Breast epithelium (tissue), 4 donors: ENCODE measurements at regions not wholly inside any gene's neighbourhood (a gene's known extent, or its start where the extent isn't known, plus 50 kb on each side); places are given as distances from the start of the nearest gene placed in this dataset.

ENCODE experiments used
- DNase-seq, 2 donors: peaks; one replicate each; pipeline ENCODE4 v3.0.0-alpha.2; 2019; ENCODE audit warnings: low spot score in 2 of 2
- H3K27ac ChIP-seq, 2 donors: fragments of 200-600 bp; sonication (generic) in 1 of 2; one replicate each; pipeline ENCODE4 v1.5.1; 2016 to 2019; ENCODE audit warnings: mild to moderate bottlenecking in 1 of 2
- H3K27me3 ChIP-seq, 2 donors: fragments of 200-600 bp; sonication (generic) in 1 of 2; one replicate each; pipeline versions ENCODE4 v1.5.1 to v1.6.0; 2017 to 2019; ENCODE audit warnings: control low read depth in 1 of 2, mild to moderate bottlenecking in 1 of 2
- H3K36me3 ChIP-seq: fragments of 200-600 bp; one replicate; pipeline ENCODE4 v1.5.1; 2019
- H3K4me1 ChIP-seq, 2 donors: fragments of 200-600 bp; sonication (generic); one replicate each; pipeline ENCODE4 v1.5.1; 2016 to 2019; ENCODE audit warnings: control low read depth in 1 of 2
- H3K4me3 ChIP-seq, 3 donors: fragments of 200-600 bp; sonication (generic); 1 replicate in 2 of 3; 2 replicates in 1 of 3; pipeline ENCODE4 v1.5.1; 2016 to 2019; ENCODE audit warnings: mild to moderate bottlenecking in 3 of 3, moderate library complexity in 2 of 3
- H3K9me3 ChIP-seq, 2 donors: fragments of 200-600 bp; sonication (generic) in 1 of 2; one replicate each; pipeline ENCODE4 v1.5.1; 2016 to 2019; ENCODE audit warnings: control low read depth in 1 of 2
- CTCF ChIP-seq, 3 donors: fragments of 450-650 bp; IDR thresholded peaks; one replicate each; pipeline ENCODE4 v1.5.1; 2016 to 2017; ENCODE audit warnings: antibody characterized with exemption in 3 of 3, mild to moderate bottlenecking in 3 of 3, moderate library complexity in 3 of 3
- POLR2A ChIP-seq: fragments of 450-650 bp; IDR thresholded peaks from one replicate; pipeline ENCODE4 v1.6.1; 2016; ENCODE audit warnings: antibody characterized with exemption, mild to moderate bottlenecking, moderate library complexity
- POLR2AphosphoS5 ChIP-seq, 3 donors: sonication (generic); formaldehyde crosslinking; IDR thresholded peaks; one replicate each; pipeline ENCODE4 v1.6.1; 2017; ENCODE audit warnings: antibody characterized with exemption in 3 of 3
- intact Hi-C: fragments of 100-400 bp; cut with DNase I; formaldehyde crosslinking; loops from one replicate; pipeline ENCODE4 v1.15.1; 2023; ENCODE audit warnings: low total_unique reads

DNA sequence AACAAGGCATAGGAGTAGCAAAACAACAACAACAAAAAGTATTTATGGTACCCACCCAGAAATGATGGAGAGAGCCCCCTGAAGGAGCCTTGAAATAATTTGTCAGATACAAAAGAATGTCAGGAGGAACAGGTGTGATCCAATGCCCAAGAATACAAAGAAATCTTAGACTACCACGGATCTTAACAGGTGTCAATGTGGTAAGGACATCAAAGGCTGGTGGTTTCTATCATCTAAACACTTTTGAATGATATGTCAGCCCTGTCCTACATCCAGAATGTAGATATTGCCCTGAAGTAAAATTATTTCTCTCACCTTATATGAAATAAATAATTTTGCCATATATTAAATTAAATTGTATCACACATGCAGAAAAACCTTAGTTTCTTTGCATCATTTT, 386.4 kb upstream of the ANO5 start:
- no peaks in the 10 kb centered on the region for H3K27me3 ChIP-seq
- H3K4me3 ChIP-seq = no peak overlapping the region
- H3K27ac ChIP-seq = no peak overlapping the region
- TF ChIP-seq POLR2AphosphoS5 (IDR thresholded peaks at IDR 0.05) = no peak
- TF ChIP-seq CTCF (IDR thresholded peaks at IDR 0.05) = no peak
- no peak for TF ChIP-seq POLR2A
- H3K4me1 ChIP-seq = no peaks in the 10 kb centered on the region
- H3K36me3 ChIP-seq = no peaks in the 10 kb centered on the region
- intact Hi-C loops = no loop called here
- H3K9me3 ChIP-seq = no peaks in the 10 kb centered on the region
- no peak for DNase-seq

DNA sequence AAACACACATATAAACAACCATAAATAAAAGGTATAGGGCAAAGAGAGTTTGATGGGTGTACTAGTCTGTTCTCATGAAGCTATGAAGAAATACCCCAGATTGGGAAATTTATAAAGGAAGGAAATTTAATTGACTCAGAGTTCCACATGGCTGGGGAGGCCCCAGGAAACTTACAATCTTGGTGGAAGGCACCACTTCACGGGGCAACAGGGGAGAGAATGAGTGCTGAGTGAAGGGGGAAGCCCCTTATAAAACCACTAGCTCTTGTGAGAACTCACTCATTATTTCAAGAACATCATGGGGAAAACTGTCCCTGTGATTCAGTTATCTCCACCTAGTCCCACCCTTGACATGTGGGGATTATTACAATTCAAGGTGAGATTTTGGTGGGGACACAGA, 385.9 kb upstream of the ANO5 start:
- no peak for DNase-seq
- no peak for TF ChIP-seq POLR2AphosphoS5 (IDR thresholded peaks at IDR 0.05)
- no peak for TF ChIP-seq CTCF (IDR thresholded peaks at IDR 0.05)
- TF ChIP-seq POLR2A = no peak
- no peak overlapping the region for H3K27ac ChIP-seq
- H3K4me1 ChIP-seq = no peaks in the 10 kb centered on the region
- H3K27me3 ChIP-seq = no peaks in the 10 kb centered on the region
- no peak overlapping the region for H3K4me3 ChIP-seq
- H3K9me3 ChIP-seq = no peaks in the 10 kb centered on the region
- no peaks in the 10 kb centered on the region for H3K36me3 ChIP-seq
- intact Hi-C loops = no loop called here

- no peak overlapping the region for H3K4me3 ChIP-seq
- H3K4me1 ChIP-seq = no peaks in the 10 kb centered on the region
- DNase-seq = no peak
- TF ChIP-seq POLR2A (no peak), CTCF (IDR thresholded peaks at IDR 0.05) (no peak), POLR2AphosphoS5 (IDR thresholded peaks at IDR 0.05) (no peak)
- no peak overlapping the region for H3K27ac ChIP-seq
- no peaks in the 10 kb centered on the region for H3K36me3 ChIP-seq
- H3K27me3 ChIP-seq = no peaks in the 10 kb centered on the region
- intact Hi-C loops = no loop called here
- no peaks in the 10 kb centered on the region for H3K9me3 ChIP-seq
These were observed 385.5 kb upstream of the ANO5 start for GRCh38 chr11:21807350-21807749.

DNA sequence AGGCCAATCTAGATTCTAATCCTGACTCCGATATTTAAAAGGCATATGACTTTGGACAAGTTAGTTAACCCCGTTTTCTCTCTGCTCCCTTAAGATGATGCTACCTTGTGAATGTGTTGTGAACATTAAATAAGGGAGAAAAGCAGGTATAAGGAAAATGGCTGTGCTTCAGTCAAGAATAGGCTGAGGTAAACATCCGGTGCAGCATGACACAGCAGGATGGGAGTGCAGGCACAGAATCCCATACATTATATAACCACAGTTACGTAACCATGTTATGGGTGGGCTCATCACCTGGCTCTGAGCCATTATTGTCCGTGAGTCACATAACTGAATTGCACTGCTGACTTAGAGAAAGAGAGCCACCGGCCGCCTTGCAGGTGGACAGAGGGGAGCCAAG, 382.2 kb upstream of the ANO5 start:
- Histone ChIP-seq H3K4me3 (no peak overlapping the region), H3K27me3 (no peaks in the 10 kb centered on the region), H3K4me1 (no peaks in the 10 kb centered on the region), H3K27ac (no peak overlapping the region), H3K36me3 (no peaks in the 10 kb centered on the region), H3K9me3 (no peaks in the 10 kb centered on the region)
- intact Hi-C loops = no loop called here
- TF ChIP-seq CTCF (IDR thresholded peaks at IDR 0.05) = no peak
- no peak for TF ChIP-seq POLR2A
- TF ChIP-seq POLR2AphosphoS5 (IDR thresholded peaks at IDR 0.05) = no peak
- DNase-seq = no peak

DNA sequence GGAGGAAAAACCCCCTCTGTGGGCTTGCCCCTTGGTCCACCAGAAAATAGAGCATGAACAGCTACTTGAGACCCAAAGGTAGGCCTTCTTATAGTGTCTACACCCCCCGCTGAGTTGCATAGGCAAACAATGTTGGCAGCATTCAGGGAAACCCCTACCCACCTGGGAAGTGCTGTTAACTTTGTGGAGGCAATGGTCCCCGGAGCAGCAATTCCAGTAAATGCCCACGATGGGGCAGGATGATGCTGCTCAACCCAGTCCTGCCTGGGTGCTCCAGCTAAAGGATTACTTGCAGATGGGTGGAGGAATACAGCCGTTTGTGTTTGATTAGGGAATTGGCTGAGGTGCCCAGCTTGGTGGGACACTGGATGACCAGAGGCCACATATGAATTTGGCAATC, 381.3 kb upstream of the ANO5 start:
- TF ChIP-seq CTCF (IDR thresholded peaks at IDR 0.05) = no peak
- TF ChIP-seq POLR2AphosphoS5 (IDR thresholded peaks at IDR 0.05) = no peak
- TF ChIP-seq POLR2A = no peak
- H3K27ac ChIP-seq = no peak overlapping the region
- H3K4me1 ChIP-seq = no peaks in the 10 kb centered on the region
- no peaks in the 10 kb centered on the region for H3K27me3 ChIP-seq
- H3K9me3 ChIP-seq = no peaks in the 10 kb centered on the region
- no peaks in the 10 kb centered on the region for H3K36me3 ChIP-seq
- DNase-seq = no peak
- no peak overlapping the region for H3K4me3 ChIP-seq
- intact Hi-C loops = no loop called here
